Esophagus muscularis mucosa (tissue), 3 donors: ENCODE measurements at regions not wholly inside any gene's neighbourhood (a gene's known extent, or its start where the extent isn't known, plus 50 kb on each side); places are given as distances from the start of the nearest gene placed in this dataset.
A peak's percentile ranks its signal among the peaks of the same experiment; 100 is the strongest.

Experiments used
- POLR2A ChIP-seq: fragments of 450-650 bp; IDR thresholded peaks from one replicate; pipeline ENCODE4 v1.6.1; 2017; ENCODE audit warnings: antibody characterized with exemption, moderate library complexity, mild to moderate bottlenecking, low read depth
- TF ChIP-seq, protein P1 (sequence below), 3 experiments: fragments of 200-600 bp in 2 of 3; fragments of 450-650 bp in 1 of 3; sonication (generic) in 2 of 3; IDR thresholded peaks; one replicate each; pipeline ENCODE4 v1.5.1; 2017 to 2019; ENCODE audit warnings: antibody characterized with exemption in 3 of 3, mild to moderate bottlenecking in 2 of 3, moderate library complexity in 1 of 3

DNA sequence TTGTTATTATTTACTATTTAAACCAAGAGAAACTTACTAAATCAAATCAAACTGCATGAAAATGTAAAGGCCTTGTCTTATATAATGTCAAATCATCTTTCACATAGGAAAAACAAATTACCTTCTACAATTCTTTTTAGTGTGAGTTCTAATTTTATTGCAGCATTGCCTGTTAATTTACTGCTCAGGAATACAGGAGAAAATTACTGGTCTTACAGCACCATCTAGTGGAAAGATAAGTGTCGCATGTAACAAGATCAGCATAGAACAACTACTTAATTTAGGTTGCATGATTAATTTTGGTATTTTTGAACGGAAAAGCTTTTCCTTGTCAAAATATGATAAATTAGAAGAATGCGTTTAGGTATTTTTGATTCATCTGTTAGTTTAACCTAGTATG lies 502.7 kb downstream of the UQCRFS1 start:
- TF ChIP-seq, protein P1, sequence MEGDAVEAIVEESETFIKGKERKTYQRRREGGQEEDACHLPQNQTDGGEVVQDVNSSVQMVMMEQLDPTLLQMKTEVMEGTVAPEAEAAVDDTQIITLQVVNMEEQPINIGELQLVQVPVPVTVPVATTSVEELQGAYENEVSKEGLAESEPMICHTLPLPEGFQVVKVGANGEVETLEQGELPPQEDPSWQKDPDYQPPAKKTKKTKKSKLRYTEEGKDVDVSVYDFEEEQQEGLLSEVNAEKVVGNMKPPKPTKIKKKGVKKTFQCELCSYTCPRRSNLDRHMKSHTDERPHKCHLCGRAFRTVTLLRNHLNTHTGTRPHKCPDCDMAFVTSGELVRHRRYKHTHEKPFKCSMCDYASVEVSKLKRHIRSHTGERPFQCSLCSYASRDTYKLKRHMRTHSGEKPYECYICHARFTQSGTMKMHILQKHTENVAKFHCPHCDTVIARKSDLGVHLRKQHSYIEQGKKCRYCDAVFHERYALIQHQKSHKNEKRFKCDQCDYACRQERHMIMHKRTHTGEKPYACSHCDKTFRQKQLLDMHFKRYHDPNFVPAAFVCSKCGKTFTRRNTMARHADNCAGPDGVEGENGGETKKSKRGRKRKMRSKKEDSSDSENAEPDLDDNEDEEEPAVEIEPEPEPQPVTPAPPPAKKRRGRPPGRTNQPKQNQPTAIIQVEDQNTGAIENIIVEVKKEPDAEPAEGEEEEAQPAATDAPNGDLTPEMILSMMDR (IDR thresholded peaks at IDR 0.05), result peak; percentile 52 to 62 (median 62)
- no peak for TF ChIP-seq POLR2A
